K562 (cell line): ENCODE measurements at regions not wholly inside any gene's neighbourhood (a gene's known extent, or its start where the extent isn't known, plus 50 kb on each side); places are given as distances from the start of the nearest gene placed in this dataset.

Source experiments
- ATAC-seq: fragments of 200-7000 bp; cut with Tn5 transposase; 3 replicates; pipeline ENCODE4 v1.9.1; 2020; ENCODE audit warnings: moderate library complexity
- BruUV-seq: library from RNA; stranded (reverse); fragments of 400-500 nt; replicated peaks from 2 replicates; lab custom pipeline; 2021; lab: Mats Ljungman, UMichigan
- CTCF ChIA-PET: fragments of 300-600 bp; formaldehyde crosslinking; extraction: SDS; loops from one replicate; lab custom pipeline; 2021; ENCODE audit warnings: low intra/inter-chr PET ratio; lab: Yijun Ruan, JAX
- POLR2A ChIA-PET: fragments of 300-600, 350-650 bp; sonication (Branson Sonifier 250); formaldehyde crosslinking; extraction: SDS; loops from one replicate; lab custom pipeline; 2021; ENCODE audit warnings: antibody characterized with exemption, inconsistent platforms; lab: Yijun Ruan, JAX
- DNase-seq, 4 experiments: peaks; one replicate each; pipeline versions ENCODE4 v3.0.0 to v3.0.0-alpha.2; 2011 to 2018; ENCODE audit warnings: low spot score in 3 of 4, mixed read lengths in 3 of 4; ENCODE audit errors: extremely low read depth in 1 of 4
- FAIRE-seq: peaks from 2 replicates; lab custom pipeline; 2011; peaks lifted over from hg19 to GRCh38; lab: Jason Lieb, UNC
- H2AFZ ChIP-seq: 2 replicates; pipeline ENCODE4 v1.6.0; 2011; ENCODE audit warnings: low read depth, low read length, control low read depth, inconsistent platforms
- H3K27ac ChIP-seq: fragments of 200-600 bp; 3 replicates; pipeline ENCODE4 v1.8.0; 2011; ENCODE audit warnings: low read depth, mild to moderate bottlenecking, control low read depth, inconsistent platforms, low read length, moderate library complexity, mixed read lengths; ENCODE audit errors: extremely low read depth
- H3K27me3 ChIP-seq, 2 experiments: fragments of 300-600 bp in 1 of 2; 2 replicates in 1 of 2; 3 replicates in 1 of 2; pipeline versions ENCODE4 v1.6.0 to v1.8.0; 2011; ENCODE audit warnings: inconsistent platforms in 2 of 2, low read length in 2 of 2, mild to moderate bottlenecking in 1 of 2, mixed read lengths in 1 of 2, moderate library complexity in 1 of 2; ENCODE audit not compliant: control insufficient read depth in 2 of 2, insufficient read depth in 2 of 2
- H3K36me3 ChIP-seq: fragments of 300-600 bp; 3 replicates; pipeline ENCODE4 v1.8.0; 2011; ENCODE audit warnings: mild to moderate bottlenecking, low read length, inconsistent platforms; ENCODE audit not compliant: control insufficient read depth, insufficient read depth
- H3K4me1 ChIP-seq, 2 experiments: fragments of 200-600 bp in 1 of 2; replicated peaks in 1 of 2; 2 replicates in 1 of 2; 3 replicates in 1 of 2; pipeline versions ENCODE4 v1.5.1 to v1.8.0; 2011; ENCODE audit warnings: inconsistent platforms in 2 of 2, low read length in 2 of 2, mild to moderate bottlenecking in 1 of 2, mixed read lengths in 1 of 2, moderate library complexity in 1 of 2; ENCODE audit not compliant: control insufficient read depth in 2 of 2, insufficient read depth in 2 of 2
- H3K4me2 ChIP-seq: 2 replicates; pipeline ENCODE4 v1.6.1; 2011; ENCODE audit warnings: low read length, control low read depth, inconsistent platforms, mixed read lengths; ENCODE audit not compliant: insufficient read depth
- H3K4me3 ChIP-seq: fragments of 200-600 bp; sonication (generic), shearing (Covaris generic); 2 replicates; pipeline ENCODE4 v1.5.1; 2016; ENCODE audit warnings: control low read depth, inconsistent platforms
- H3K79me2 ChIP-seq: fragments of 200-600 bp; 3 replicates; pipeline ENCODE4 v1.8.0; 2011; ENCODE audit warnings: low read length, inconsistent platforms; ENCODE audit not compliant: control insufficient read depth, insufficient read depth
- H3K9ac ChIP-seq, 2 experiments: 2 replicates each; pipeline versions ENCODE4 v1.6.0 to v1.6.1; 2011; ENCODE audit warnings: low read depth in 2 of 2, low read length in 2 of 2, control low read depth in 1 of 2, inconsistent platforms in 1 of 2, mild to moderate bottlenecking in 1 of 2, mixed read lengths in 1 of 2; ENCODE audit not compliant: insufficient read depth in 1 of 2
- H3K9me1 ChIP-seq: one replicate; pipeline ENCODE4 v1.6.0; 2011; ENCODE audit warnings: inconsistent platforms, mild to moderate bottlenecking, low read length, moderate library complexity; ENCODE audit not compliant: control insufficient read depth, insufficient read depth
- H3K9me3 ChIP-seq: replicated peaks from 2 replicates; pipeline ENCODE4 v1.5.1; 2011; ENCODE audit warnings: low read depth, low read length, inconsistent platforms; ENCODE audit not compliant: control insufficient read depth, insufficient read depth
- H4K20me1 ChIP-seq: replicated peaks from 2 replicates; pipeline ENCODE4 v1.6.1; 2011; ENCODE audit warnings: low read length, inconsistent platforms, mixed read lengths; ENCODE audit not compliant: control insufficient read depth, insufficient read depth
- HOMEZ ChIP-seq: fragments of 250-450 bp; sonication (Bioruptor Pico); IDR thresholded peaks from 2 replicates; pipeline ENCODE4 v1.4.0; 2020; ENCODE audit warnings: mild to moderate bottlenecking, moderate library complexity
- MEIS2 ChIP-seq: fragments of 450-650 bp; IDR thresholded peaks from 2 replicates; pipeline ENCODE4 v1.6.1; 2014; ENCODE audit warnings: mild to moderate bottlenecking; ENCODE audit not compliant: partially characterized antibody
- VEZF1 ChIP-seq: fragments of 200-800 bp; sonication (Bioruptor generic); IDR thresholded peaks from 2 replicates; pipeline ENCODE4 v1.6.1; 2017; ENCODE audit warnings: missing genetic modification characterization, missing compliant biosample characterization
- ZNF395 ChIP-seq: fragments of 200-800 bp; sonication (Bioruptor generic); IDR thresholded peaks from 2 replicates; pipeline ENCODE4 v1.6.1; 2017; ENCODE audit warnings: missing genetic modification characterization, missing compliant biosample characterization
- WGBS: fragments of 100-300 bp; shearing (Covaris generic); methylation state at CpG from one replicate; pipeline ENCODE4 v1.1.6; 2016; ENCODE audit warnings: low coverage, mixed read lengths; ENCODE audit not compliant: insufficient coverage; ENCODE audit errors: missing lambda C conversion rate; 5-methylcytosine and 5-hydroxymethylcytosine counted together
- in situ Hi-C: fragments of 300-500 bp; cut with MboI; formaldehyde crosslinking; loops from 4 replicates; pipeline ENCODE4 v1.15.0; 2018; ENCODE audit warnings: inconsistent platforms, mixed read lengths
- intact Hi-C: fragments of 100-400 bp; cut with micrococcal nuclease; formaldehyde crosslinking; loops from 2 replicates; pipeline ENCODE4 v1.14.2; 2022

GRCh38 chr2:31703253-31703652, 122.5 kb upstream of the SRD5A2 start (continued):
- no peak for TF ChIP-seq HOMEZ (CRISPR knock-in tag)

GRCh38 chr2:31698722-31699121, 118.0 kb upstream of the SRD5A2 start:
- FAIRE-seq: no peak
- H3K4me3 ChIP-seq: no peak overlapping the region
- H3K4me1 ChIP-seq: no peaks in the 10 kb centered on the region
- WGBS: 0% methylated on average over 1 of the region's 1 CpG
- H3K27me3 ChIP-seq: no peaks in the 10 kb centered on the region
- ChIA-PET CTCF (no interaction called here), POLR2A (no interaction called here)
- no peak overlapping the region for H3K27ac ChIP-seq
- intact Hi-C loops: no loop called here
- no peak overlapping the region for H2AFZ ChIP-seq
- DNase-seq: no peak
- no TSS peak for BruUV-seq
- ATAC-seq: no peak
- no peaks in the 10 kb centered on the region for H4K20me1 ChIP-seq
- no peak overlapping the region for H3K9ac ChIP-seq
- peaks cover 7% of the 10 kb centered on the region; the same call in 1 of the 2 replicates for H3K9me3 ChIP-seq
- H3K9me1 ChIP-seq: no peaks in the 10 kb centered on the region
- in situ Hi-C loops: no loop called here
- no peaks in the 10 kb centered on the region for H3K36me3 ChIP-seq
- no peaks in the 10 kb centered on the region for H3K79me2 ChIP-seq
- no peak for TF ChIP-seq MEIS2
- no peak for TF ChIP-seq VEZF1 (CRISPR knock-in tag)
- no peak for TF ChIP-seq ZNF395 (CRISPR knock-in tag)
- no peak overlapping the region for H3K4me2 ChIP-seq
